ENCODE measurements at regions not wholly inside any gene's neighbourhood (a gene's known extent, or its start where the extent isn't known, plus 50 kb on each side); places are given as distances from the start of the nearest gene placed in this dataset.

DNA sequence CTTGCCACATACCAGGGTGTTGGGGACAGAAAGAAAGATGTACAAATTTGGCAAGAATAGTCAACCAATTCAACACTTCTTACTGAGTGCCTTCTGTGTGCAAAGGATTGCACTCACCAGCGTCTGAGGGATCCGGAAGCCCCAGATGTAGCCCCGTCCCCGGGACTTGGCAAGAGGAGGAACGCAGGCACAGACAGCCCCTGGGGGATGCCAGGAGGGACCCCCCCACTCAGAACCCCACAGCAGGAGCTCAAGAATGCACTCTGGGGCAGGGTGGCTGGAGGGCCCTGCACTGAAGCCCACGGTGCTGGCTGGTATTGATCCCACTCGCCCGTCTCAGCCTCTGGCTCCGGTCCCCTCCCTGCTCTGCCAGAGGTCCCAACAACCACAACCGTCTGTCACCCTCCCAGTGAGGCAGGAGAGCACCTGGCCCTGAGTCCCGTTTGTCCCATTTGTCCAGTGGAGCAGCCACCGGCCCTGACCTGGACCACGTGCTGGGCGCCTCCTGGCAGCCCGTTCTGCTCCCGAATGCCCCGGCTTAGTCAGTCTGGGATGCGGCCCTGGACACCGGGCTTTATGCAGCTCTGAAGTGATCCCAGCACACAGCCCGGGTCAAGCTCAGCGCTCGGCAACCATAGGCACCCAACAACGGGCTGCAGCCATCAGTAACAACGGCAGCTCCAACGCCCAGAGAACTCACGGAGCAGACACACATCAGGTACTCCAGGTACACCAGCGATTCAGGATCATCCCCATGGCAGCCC lies 128.7 kb downstream of the DLL1 start (continued):
- TF ChIP-seq KDM4A (IDR thresholded peaks at IDR 0.05; ENCODE audit: low read depth, low read length, severe bottlenecking), result no peak
- TF ChIP-seq, protein P1, sequence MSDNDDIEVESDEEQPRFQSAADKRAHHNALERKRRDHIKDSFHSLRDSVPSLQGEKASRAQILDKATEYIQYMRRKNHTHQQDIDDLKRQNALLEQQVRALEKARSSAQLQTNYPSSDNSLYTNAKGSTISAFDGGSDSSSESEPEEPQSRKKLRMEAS (IDR thresholded peaks at IDR 0.05), result no peak
- TF ChIP-seq, protein P2, sequence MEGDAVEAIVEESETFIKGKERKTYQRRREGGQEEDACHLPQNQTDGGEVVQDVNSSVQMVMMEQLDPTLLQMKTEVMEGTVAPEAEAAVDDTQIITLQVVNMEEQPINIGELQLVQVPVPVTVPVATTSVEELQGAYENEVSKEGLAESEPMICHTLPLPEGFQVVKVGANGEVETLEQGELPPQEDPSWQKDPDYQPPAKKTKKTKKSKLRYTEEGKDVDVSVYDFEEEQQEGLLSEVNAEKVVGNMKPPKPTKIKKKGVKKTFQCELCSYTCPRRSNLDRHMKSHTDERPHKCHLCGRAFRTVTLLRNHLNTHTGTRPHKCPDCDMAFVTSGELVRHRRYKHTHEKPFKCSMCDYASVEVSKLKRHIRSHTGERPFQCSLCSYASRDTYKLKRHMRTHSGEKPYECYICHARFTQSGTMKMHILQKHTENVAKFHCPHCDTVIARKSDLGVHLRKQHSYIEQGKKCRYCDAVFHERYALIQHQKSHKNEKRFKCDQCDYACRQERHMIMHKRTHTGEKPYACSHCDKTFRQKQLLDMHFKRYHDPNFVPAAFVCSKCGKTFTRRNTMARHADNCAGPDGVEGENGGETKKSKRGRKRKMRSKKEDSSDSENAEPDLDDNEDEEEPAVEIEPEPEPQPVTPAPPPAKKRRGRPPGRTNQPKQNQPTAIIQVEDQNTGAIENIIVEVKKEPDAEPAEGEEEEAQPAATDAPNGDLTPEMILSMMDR (IDR thresholded peaks at IDR 0.05; ENCODE audit: control extremely low read depth in 1 of 3, insufficient read depth in 1 of 3, low read depth in 1 of 3, low read length in 3 of 3), result no peak
- TF ChIP-seq SRF (IDR thresholded peaks at IDR 0.05; ENCODE audit: low read depth, low read length), result no peak
- no peak for TF ChIP-seq CBX5 (IDR thresholded peaks at IDR 0.05; ENCODE audit: low read depth, low read length)
- TF ChIP-seq GTF2F1 (IDR thresholded peaks at IDR 0.05; ENCODE audit: borderline replicate concordance, low read depth, low read length), result no peak

All from H1 (cell line).